ENCODE measurements at regions not wholly inside any gene's neighbourhood (a gene's known extent, or its start where the extent isn't known, plus 50 kb on each side); places are given as distances from the start of the nearest gene placed in this dataset.
"Not testable (repeated sequence)": the region's sequence is repeated elsewhere in the genome, so short reads cannot be mapped to it uniquely, and the experiment has no call there.

DNA sequence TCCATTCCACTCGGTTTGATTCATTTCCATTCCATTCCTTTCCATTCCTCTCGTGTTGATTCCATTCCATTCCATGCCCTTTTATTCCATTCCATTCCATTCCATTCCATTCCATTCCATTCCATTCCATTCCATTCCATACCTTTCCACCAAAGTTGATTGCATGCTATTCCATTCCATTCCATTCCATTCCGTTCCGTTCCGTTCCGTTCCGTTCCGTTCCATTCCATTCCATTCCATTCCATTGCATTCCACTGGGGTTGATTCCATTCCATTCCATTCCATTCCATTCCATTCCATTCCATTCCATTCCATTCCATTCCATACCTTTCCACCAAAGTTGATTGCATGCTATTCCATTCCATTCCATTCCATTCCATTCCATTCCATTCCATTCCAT lies 154.3 kb downstream of the CWH43 start:
- H3K36me3 ChIP-seq (ENCODE audit: low read depth); H3K4me1 ChIP-seq (ENCODE audit: low read depth); intact Hi-C loops (cut with DNase I, micrococcal nuclease); H3K4me3 ChIP-seq: not testable (repeated sequence)
- H3K9me3 ChIP-seq, result peaks cover 18% of the 10 kb centered on the region
- DNase-seq, result peak; percentile 14 to 78 (median 19)
- ATAC-seq, result peak; percentile 12

DNA sequence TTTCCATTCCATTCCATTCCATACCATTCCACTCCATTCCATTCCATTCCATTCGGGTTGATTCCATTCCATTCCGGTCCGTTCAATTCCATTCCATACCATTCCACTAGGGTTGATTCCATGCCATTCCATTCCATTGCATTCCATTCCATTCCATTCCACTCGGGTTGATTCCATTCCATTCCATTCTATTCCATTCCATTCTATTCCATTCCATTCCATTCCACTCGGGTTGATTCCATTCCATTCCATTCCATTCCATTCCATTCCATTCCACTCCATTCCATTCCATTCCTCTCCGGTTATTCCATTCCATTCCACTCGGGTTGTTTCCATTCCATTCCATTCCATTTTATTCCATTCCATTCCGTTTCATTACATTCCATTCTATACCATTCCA lies 155.9 kb downstream of the CWH43 start:
- intact Hi-C loops (cut with DNase I, micrococcal nuclease); DNase-seq; H3K36me3 ChIP-seq (ENCODE audit: low read depth); H3K4me3 ChIP-seq; H3K4me1 ChIP-seq (ENCODE audit: low read depth): not testable (repeated sequence)
- peak; percentile 52 for ATAC-seq
- peaks cover 34% of the 10 kb centered on the region for H3K9me3 ChIP-seq

DNA sequence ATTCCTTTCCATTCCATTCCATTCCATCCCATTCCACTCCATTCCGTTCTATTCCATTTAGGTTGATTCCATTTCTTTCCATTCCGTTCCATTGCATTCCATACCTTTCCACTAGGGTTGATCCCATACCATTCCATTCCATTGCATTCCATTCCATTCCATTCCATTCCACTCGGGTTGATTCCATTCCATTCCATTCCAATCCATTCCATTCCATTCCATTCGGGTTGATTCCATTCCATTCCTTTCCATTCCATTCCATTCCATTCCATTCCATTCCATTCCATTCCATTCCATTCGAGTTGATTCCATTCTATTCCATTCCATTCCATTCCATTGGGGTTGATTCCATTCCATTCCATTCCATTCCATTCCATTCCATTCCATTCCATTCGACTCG lies 161.1 kb downstream of the CWH43 start:
- H3K4me3 ChIP-seq; H3K4me1 ChIP-seq (ENCODE audit: low read depth); DNase-seq; H3K36me3 ChIP-seq (ENCODE audit: low read depth); intact Hi-C loops (cut with DNase I, micrococcal nuclease): not testable (repeated sequence)
- ATAC-seq, result peak; percentile 64
- peaks cover 75% of the 10 kb centered on the region for H3K9me3 ChIP-seq

DNA sequence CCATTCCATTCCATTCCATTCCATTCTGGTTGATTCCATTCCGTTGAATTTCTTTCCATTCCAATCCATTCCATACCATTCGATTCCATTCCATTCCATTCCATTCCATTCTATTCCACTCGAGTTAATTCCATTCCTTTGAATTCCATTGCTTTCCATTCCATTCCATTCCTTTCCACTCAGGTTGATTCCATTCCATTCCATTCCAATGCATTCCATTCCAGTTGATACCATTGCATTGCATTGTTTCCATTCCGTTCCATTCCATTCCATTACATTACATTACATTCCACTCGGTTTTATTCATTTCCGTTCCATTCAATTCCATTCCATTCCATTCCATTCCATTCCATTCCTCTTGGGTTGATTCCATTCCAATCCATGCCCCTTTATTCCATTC lies 161.5 kb downstream of the CWH43 start:
- ATAC-seq; H3K4me1 ChIP-seq (ENCODE audit: low read depth); H3K4me3 ChIP-seq; DNase-seq; intact Hi-C loops (cut with DNase I, micrococcal nuclease); H3K36me3 ChIP-seq (ENCODE audit: low read depth): not testable (repeated sequence)
- peaks cover 79% of the 10 kb centered on the region for H3K9me3 ChIP-seq

DNA sequence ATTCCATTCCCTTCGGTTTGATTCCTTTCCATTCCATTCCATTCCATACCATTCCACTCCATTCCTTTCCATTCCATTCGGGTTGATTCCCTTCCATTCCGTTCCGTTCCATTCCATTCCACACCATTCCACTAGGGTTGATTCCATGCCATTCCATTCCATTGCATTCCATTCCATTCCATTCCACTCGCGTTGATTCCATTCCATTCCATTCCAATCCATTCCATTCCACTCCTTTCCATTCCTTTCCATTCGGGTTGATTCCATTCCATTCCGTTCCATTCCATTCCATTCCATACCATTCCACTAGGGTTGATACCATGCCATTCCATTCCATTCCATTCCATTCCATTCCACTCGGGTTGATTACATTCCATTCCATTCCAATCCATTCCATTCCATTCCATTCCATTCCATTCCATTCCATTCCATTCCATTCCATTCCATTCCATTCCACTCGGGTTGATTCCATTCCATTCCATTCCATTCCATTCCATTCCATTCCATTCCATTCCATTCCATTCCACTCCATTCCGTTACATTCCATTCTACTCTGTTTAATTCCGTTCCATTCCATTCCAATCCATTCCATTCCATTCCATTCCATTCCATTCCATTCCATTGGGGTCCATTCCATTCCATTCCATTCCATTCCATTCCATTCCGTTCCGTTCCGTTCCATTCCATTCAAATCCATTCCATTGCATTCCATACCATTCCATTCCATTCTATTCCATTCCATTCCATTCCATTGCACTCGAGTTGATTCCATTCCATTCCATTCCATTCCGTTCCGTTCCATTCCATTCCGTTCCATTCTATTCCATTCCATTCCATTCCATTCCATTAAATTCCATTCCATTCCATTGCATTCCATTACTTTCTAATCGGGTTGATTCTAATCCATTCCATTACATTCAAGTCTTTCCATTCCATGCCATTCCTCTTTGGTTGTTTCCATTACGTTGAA lies 163.2 kb downstream of the CWH43 start:
- H3K4me3 ChIP-seq; intact Hi-C loops (cut with DNase I, micrococcal nuclease); H3K36me3 ChIP-seq (ENCODE audit: low read depth); DNase-seq; H3K4me1 ChIP-seq (ENCODE audit: low read depth): not testable (repeated sequence)
- H3K9me3 ChIP-seq, result peaks cover 89% of the 10 kb centered on the region
- peak; percentile 88 for ATAC-seq

DNA sequence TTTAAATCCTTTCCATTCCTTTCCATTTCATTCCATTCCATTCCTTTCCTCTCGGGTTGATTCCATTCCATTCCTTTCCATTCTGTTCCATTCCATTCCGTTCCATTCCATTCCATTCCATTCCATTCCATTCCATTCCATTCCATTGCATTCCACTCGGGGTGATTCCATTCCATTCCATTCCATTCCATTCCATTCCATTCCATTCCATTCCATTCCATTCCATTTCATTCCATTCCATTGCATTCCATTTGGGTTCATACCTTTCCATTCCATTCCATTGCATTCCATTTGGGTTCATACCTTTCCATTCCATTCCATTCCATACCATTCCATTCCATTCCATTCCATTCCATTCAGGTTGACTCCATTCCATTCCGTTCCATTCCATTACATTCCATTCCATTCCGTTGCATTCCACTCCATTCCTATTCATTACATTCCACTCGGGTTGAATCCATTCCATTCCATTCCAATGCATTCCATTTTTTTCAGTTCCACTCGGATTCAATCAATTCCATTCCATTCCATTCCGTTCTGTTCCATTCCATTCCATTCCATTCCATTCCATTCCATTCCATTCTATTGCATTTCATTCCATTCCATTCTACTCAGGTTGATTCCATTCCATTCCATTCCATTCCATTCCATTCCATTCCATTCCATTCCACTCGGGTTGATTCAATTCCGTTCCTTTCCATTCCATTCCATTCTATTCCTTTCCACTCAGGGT lies 164.4 kb downstream of the CWH43 start:
- not testable (repeated sequence) for DNase-seq; H3K36me3 ChIP-seq (ENCODE audit: low read depth); H3K4me1 ChIP-seq (ENCODE audit: low read depth); H3K4me3 ChIP-seq
- peak; percentile 26 for ATAC-seq
- intact Hi-C loops (cut with DNase I, micrococcal nuclease), result loop anchor here in 1 of 2 donors (5.0 kb wide), 1 partner anchor 33 kb away; no protein-coding TSS in a partner anchor
- H3K9me3 ChIP-seq, result peaks cover 93% of the 10 kb centered on the region

DNA sequence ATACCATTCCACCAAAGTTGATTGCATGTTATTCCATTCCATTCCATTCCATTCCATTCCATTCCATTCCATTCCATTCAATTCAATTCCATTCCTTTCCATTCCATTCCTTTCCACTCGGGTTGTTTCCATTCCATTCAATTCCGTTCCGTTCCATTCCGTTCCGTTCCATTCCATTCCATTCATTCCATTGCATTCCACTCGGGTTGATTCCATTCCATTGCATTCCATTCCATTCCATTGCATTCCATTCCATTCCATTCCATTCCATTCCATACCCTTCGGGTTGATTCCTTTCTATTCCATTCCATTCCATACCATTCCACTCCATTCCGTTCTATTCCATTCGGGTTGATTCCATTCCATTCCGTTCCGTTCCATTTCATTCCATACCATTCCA lies 166.9 kb downstream of the CWH43 start:
- DNase-seq; H3K4me1 ChIP-seq (ENCODE audit: low read depth); H3K4me3 ChIP-seq; H3K36me3 ChIP-seq (ENCODE audit: low read depth): not testable (repeated sequence)
- peaks cover 91% of the 10 kb centered on the region for H3K9me3 ChIP-seq
- ATAC-seq, result peak; percentile 31
- intact Hi-C loops (cut with DNase I, micrococcal nuclease), result loop anchor here in 1 of 2 donors (5.0 kb wide), 1 partner anchor 36 kb away; no protein-coding TSS in a partner anchor

DNA sequence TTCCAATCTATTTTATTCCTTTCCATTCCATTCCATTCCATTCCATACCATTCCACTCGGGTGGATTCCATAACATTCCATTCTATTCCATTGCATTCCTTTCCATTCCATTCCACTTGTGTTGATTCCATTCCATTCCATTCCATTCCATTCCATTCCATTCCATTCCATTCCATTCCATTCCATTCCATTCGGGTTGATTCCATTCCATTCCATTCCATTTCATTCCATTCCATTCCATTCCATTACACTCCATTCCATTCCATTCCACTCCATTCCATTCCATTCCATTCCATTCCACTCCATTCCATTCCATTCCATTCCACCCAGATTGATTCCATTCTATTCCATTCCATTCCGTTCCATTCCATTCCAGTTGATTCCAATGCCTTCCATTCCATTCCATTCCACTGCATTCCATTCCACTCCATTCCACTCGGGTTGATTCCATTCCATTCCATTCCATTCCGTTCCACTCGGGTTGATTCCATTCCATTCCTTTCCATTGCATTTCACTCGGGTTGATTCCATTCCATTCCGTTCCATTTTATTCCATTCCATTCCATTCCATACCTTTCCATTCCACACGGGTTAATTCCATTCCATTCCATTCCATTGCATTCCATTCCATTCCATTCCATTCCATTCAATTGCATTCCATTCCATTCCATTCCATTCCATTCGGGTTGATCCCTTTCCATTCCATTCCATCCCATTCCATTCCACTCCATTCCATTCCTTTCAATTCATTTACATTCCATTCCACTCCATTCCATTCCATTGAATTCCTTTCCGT lies 168.4 kb downstream of the CWH43 start:
- H3K36me3 ChIP-seq (ENCODE audit: low read depth); DNase-seq; H3K4me1 ChIP-seq (ENCODE audit: low read depth); H3K4me3 ChIP-seq: not testable (repeated sequence)
- peaks cover 86% of the 10 kb centered on the region for H3K9me3 ChIP-seq
- intact Hi-C loops (cut with DNase I, micrococcal nuclease), result loop anchor here in 1 of 2 donors (5.0 kb wide), 1 partner anchor 37 kb away; no protein-coding TSS in a partner anchor
- ATAC-seq, result peak; percentile 75

DNA sequence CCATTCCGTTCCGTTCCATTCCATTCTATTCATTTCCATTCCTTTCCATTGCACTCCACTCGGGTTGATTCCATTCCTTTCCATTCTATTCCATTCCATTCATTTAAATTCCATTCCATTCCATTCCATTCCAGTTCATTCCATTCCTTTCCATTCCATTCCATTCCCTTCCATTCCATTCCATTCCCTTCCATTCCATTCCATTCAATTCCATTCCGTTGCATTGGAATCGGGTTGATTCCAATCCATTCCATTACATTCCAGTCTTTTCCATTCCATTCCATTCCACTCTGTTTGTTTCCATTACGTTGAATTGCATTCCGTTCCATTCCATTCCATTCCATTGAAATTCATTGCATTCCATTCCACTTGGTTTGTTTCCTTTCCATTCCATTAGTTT lies 169.2 kb downstream of the CWH43 start:
- H3K36me3 ChIP-seq (ENCODE audit: low read depth); H3K4me1 ChIP-seq (ENCODE audit: low read depth); H3K4me3 ChIP-seq; ATAC-seq; intact Hi-C loops (cut with DNase I, micrococcal nuclease); DNase-seq: not testable (repeated sequence)
- peaks cover 78% of the 10 kb centered on the region for H3K9me3 ChIP-seq

DNA sequence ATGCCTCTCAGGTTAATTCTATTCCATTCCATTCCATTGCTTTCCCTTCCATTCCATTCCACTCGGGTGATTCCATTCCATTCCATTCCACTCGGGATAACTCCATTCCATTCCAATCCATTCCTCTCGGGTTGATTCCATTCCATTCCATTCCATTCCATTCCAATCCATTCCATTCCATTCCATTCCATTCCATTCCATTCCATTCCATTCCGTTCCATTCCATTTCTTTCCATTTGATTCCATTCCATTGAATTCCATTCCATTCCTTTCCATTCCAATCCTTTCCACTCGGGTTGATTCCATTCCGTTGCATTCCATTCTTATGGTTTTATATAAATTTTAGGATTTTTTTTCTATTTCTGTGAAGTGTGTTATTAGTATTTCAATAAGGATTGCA lies 170.2 kb downstream of the CWH43 start:
- peaks cover 73% of the 10 kb centered on the region for H3K9me3 ChIP-seq
- H3K4me3 ChIP-seq; intact Hi-C loops (cut with DNase I, micrococcal nuclease); H3K36me3 ChIP-seq (ENCODE audit: low read depth); DNase-seq; H3K4me1 ChIP-seq (ENCODE audit: low read depth): not testable (repeated sequence)
- peak; percentile 29 for ATAC-seq

DNA sequence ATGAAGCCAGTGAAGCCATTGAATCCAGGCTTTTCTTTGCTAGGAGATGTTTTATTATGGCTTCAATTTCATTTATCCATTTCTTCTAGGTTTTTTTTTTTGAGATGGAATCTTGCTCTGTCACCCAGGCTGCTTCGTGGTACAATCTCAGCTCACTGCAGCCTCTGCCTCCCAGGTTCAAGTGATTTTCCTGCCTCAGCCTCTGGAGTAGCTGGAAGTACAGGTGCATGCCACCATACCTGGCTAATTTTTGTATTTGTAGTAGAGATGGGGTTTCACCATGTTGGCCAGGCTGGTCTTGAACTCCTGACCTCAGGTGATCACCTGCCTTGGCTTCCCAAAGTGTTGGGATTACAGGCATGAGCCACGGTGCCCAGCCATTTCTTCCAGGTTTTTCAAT lies 171.6 kb downstream of the CWH43 start:
- H3K9me3 ChIP-seq, result peaks cover 63% of the 10 kb centered on the region
- ATAC-seq; H3K36me3 ChIP-seq (ENCODE audit: low read depth); H3K4me3 ChIP-seq; DNase-seq; intact Hi-C loops (cut with DNase I, micrococcal nuclease); H3K4me1 ChIP-seq (ENCODE audit: low read depth): not testable (repeated sequence)

DNA sequence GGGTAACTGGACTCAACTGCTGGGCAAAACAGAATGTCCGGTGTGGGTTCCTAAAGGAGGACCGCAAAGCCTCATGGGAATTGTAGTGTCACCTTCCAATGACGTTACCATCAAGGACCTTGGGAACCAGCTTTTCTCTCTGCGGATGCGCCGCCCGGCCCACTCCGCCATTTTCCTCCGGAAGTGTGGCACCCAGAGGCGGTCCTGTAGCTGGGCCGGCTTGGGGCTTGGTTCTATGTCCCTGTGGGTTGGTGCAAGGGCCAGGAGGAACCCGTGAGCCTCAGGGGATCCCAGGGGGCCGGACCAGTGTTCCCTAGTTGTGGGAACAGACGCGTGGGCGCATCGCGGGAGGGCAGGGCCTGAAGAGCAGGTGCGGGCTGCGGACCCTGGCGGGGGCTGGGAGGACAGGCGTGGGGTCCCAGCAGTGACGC lies 175.1 kb downstream of the CWH43 start:
- H3K4me1 ChIP-seq (ENCODE audit: low read depth); ATAC-seq; intact Hi-C loops (cut with DNase I, micrococcal nuclease); H3K4me3 ChIP-seq; H3K36me3 ChIP-seq (ENCODE audit: low read depth): not testable (repeated sequence)
- DNase-seq, result peak in 1 of 3 donors; percentile 45
- peaks cover 33% of the 10 kb centered on the region for H3K9me3 ChIP-seq

DNA sequence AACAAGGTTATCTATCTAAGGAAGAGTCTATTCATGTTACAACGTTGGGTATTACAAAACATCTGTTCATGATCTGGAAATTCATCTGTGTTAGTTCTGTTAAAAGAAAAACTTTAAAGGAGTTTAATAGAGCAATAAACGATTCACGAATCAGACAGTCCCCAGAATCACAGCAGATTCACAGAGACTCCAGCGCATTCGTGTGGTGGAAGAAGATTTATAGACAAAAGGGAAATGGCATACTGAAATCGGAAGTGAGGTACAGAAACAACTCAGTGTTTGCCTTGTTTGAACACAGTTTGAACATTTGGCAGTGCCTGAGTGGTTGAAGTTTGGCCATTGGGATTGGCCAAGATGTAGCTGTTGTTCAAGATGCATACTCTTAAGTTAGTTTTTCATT lies 178.8 kb downstream of the CWH43 start:
- H3K36me3 ChIP-seq (ENCODE audit: low read depth); H3K4me1 ChIP-seq (ENCODE audit: low read depth); H3K4me3 ChIP-seq; intact Hi-C loops (cut with DNase I, micrococcal nuclease); DNase-seq; ATAC-seq: not testable (repeated sequence)
- H3K9me3 ChIP-seq, result peaks cover 14% of the 10 kb centered on the region
